A549 (cell line): ENCODE measurements at regions not wholly inside any gene's neighbourhood (a gene's known extent, or its start where the extent isn't known, plus 50 kb on each side); places are given as distances from the start of the nearest gene placed in this dataset.

Experiments
- ATAC-seq, 2 experiments: fragments of 200-7000 bp in 1 of 2; fragments of >200 bp in 1 of 2; cut with Nextera tagmentation in 1 of 2; cut with Tn5 transposase in 1 of 2; 3 replicates each; pipeline versions ENCODE4 v1.8.0 to v1.9.1; 2018 to 2020; ENCODE audit warnings: mild to moderate bottlenecking in 1 of 2, moderate library complexity in 1 of 2
- CTCF ChIA-PET: fragments of 300-600 bp; sonication (Branson Sonifier 250); formaldehyde crosslinking; extraction: SDS; loops from one replicate; lab custom pipeline; 2021; ENCODE audit warnings: antibody characterized with exemption, inconsistent platforms; lab: Yijun Ruan, JAX
- POLR2A ChIA-PET: fragments of 350-600 bp; formaldehyde crosslinking; extraction: SDS; loops from one replicate; lab custom pipeline; 2021; ENCODE audit warnings: antibody characterized with exemption, inconsistent platforms; lab: Yijun Ruan, JAX
- DNase-seq, 2 experiments: peaks; one replicate each; pipeline versions ENCODE4 v3.0.0 to v3.0.0-alpha.2; 2011 to 2016; ENCODE audit warnings: low read depth in 1 of 2, low spot score in 1 of 2
- FAIRE-seq: peaks from 2 replicates; lab custom pipeline; 2011; peaks lifted over from hg19 to GRCh38; lab: Jason Lieb, UNC
- H3K27ac ChIP-seq, 2 experiments: fragments of >200 bp; sonication (Bioruptor Twin); formaldehyde crosslinking; 3 replicates each; pipeline ENCODE4 v1.5.1; 2016 to 2017
- H3K4me1 ChIP-seq: fragments of >200 bp; sonication (Bioruptor Twin); formaldehyde crosslinking; 3 replicates; pipeline ENCODE4 v1.6.1; 2016
- H3K4me2 ChIP-seq: fragments of >200 bp; sonication (Bioruptor Twin); formaldehyde crosslinking; 3 replicates; pipeline ENCODE4 v1.6.1; 2016
- H3K4me3 ChIP-seq: fragments of >200 bp; sonication (Bioruptor Twin); formaldehyde crosslinking; 3 replicates; pipeline ENCODE4 v1.5.1; 2016
- H3K9me3 ChIP-seq: fragments of >200 bp; sonication (Bioruptor Twin); formaldehyde crosslinking; 3 replicates; pipeline ENCODE4 v1.6.1; 2016
- BHLHE40 ChIP-seq: IDR thresholded peaks from 2 replicates; pipeline ENCODE4 v1.6.1; 2012; ENCODE audit warnings: low read depth, low read length, inconsistent platforms
- EHF ChIP-seq: fragments of 250-450 bp; sonication (Bioruptor Pico); IDR thresholded peaks from 2 replicates; pipeline ENCODE4 v1.5.0; 2020; ENCODE audit warnings: mild to moderate bottlenecking
- EHMT2 ChIP-seq: fragments of 200-600 bp; sonication (generic); IDR thresholded peaks from 2 replicates; pipeline ENCODE4 v1.6.1; 2016; ENCODE audit warnings: antibody characterized with exemption, low read depth, mild to moderate bottlenecking, moderate library complexity
- EP300 ChIP-seq, 2 experiments: fragments of >200 bp; sonication (Bioruptor Twin); formaldehyde crosslinking; IDR thresholded peaks; 2 replicates in 1 of 2; 3 replicates in 1 of 2; pipeline ENCODE4 v1.6.1; 2016 to 2017
- HDAC2 ChIP-seq: fragments of 200-600 bp; sonication (generic); IDR thresholded peaks from 2 replicates; pipeline ENCODE4 v1.6.1; 2016
- HEYL ChIP-seq: fragments of 250-450 bp; sonication (Bioruptor Pico); IDR thresholded peaks from 2 replicates; pipeline ENCODE4 v1.8.0; 2021; ENCODE audit warnings: mild to moderate bottlenecking, moderate library complexity
- HOXA7 ChIP-seq: fragments of 250-450 bp; sonication (Bioruptor Pico); IDR thresholded peaks from 2 replicates; pipeline ENCODE4 v1.5.0; 2020; ENCODE audit warnings: mild to moderate bottlenecking, moderate library complexity
- KDM1A ChIP-seq: fragments of 200-600 bp; sonication (generic); IDR thresholded peaks from 2 replicates; pipeline ENCODE4 v1.6.1; 2016; ENCODE audit warnings: low read depth, mild to moderate bottlenecking
- KDM5A ChIP-seq: fragments of 200-600 bp; sonication (generic); IDR thresholded peaks from 2 replicates; pipeline ENCODE4 v1.6.1; 2016; ENCODE audit warnings: antibody characterized with exemption, mild to moderate bottlenecking
- MYC ChIP-seq: IDR thresholded peaks from 2 replicates; pipeline ENCODE4 v1.6.1; 2012; ENCODE audit warnings: mild to moderate bottlenecking, inconsistent platforms, low read length, improper control_type of control experiment, borderline replicate concordance
- NFE2L2 ChIP-seq: fragments of 150-350 bp; conservative IDR thresholded peaks from 2 replicates; pipeline ENCODE4 v1.6.1; 2014; ENCODE audit warnings: low read length
- POLR2AphosphoS2 ChIP-seq: conservative IDR thresholded peaks from 2 replicates; pipeline ENCODE4 v1.6.1; 2012; ENCODE audit warnings: low read length, improper control_type of control experiment, inconsistent platforms
- RCOR1 ChIP-seq: fragments of 150-350 bp; IDR thresholded peaks from 2 replicates; pipeline ENCODE4 v1.6.1; 2014; ENCODE audit warnings: antibody characterized with exemption, low read length, low read depth
- RNF2 ChIP-seq: fragments of 200-600 bp; sonication (generic); IDR thresholded peaks from 2 replicates; pipeline ENCODE4 v1.6.1; 2016; ENCODE audit warnings: low read depth, mild to moderate bottlenecking, antibody characterized with exemption, moderate library complexity, borderline replicate concordance
- TFCP2L1 ChIP-seq: fragments of 250-450 bp; sonication (Bioruptor Pico); IDR thresholded peaks from 2 replicates; pipeline ENCODE4 v1.5.0; 2021; ENCODE audit warnings: mild to moderate bottlenecking
- TP53 ChIP-seq: fragments of 250-450 bp; sonication (Bioruptor Pico); IDR thresholded peaks from 2 replicates; pipeline ENCODE4 v1.5.0; 2021; ENCODE audit warnings: mild to moderate bottlenecking, moderate library complexity
- WGBS: methylation state at CpG from one replicate; pipeline ENCODE4 v1.1.6; 2017; ENCODE audit errors: missing lambda C conversion rate; 5-methylcytosine and 5-hydroxymethylcytosine counted together
- TF ChIP-seq, protein P1 (sequence below): IDR thresholded peaks from 2 replicates; pipeline ENCODE4 v1.6.1; 2012; ENCODE audit warnings: low read depth, borderline replicate concordance
- TF ChIP-seq, protein P2 (sequence below): fragments of 250-450 bp; sonication (Bioruptor Pico); IDR thresholded peaks from 2 replicates; pipeline ENCODE4 v1.5.0; 2020; ENCODE audit warnings: low read depth, mild to moderate bottlenecking, moderate library complexity
- TF ChIP-seq, protein P3 (sequence below): fragments of 150-350 bp; IDR thresholded peaks from 2 replicates; pipeline ENCODE4 v1.6.1; 2014; ENCODE audit warnings: low read depth, mild to moderate bottlenecking, low read length
- TF ChIP-seq, protein P4 (sequence below): fragments of 250-450 bp; sonication (Bioruptor Pico); IDR thresholded peaks from 2 replicates; pipeline ENCODE4 v1.5.0; 2021; ENCODE audit warnings: mild to moderate bottlenecking, moderate library complexity, borderline replicate concordance
- TF ChIP-seq, protein P5 (sequence below): fragments of 450-650 bp; IDR thresholded peaks from 2 replicates; pipeline ENCODE4 v1.6.1; 2014; ENCODE audit warnings: antibody characterized with exemption
- TF ChIP-seq, protein P6 (sequence below): fragments of >200 bp; sonication (Bioruptor Twin); formaldehyde crosslinking; IDR thresholded peaks from 2 replicates; pipeline ENCODE4 v1.6.1; 2016
- TF ChIP-seq, protein P7 (sequence below): IDR thresholded peaks from 2 replicates; pipeline ENCODE4 v1.6.1; 2012
- TF ChIP-seq, protein P8 (sequence below): fragments of >200 bp; sonication (Bioruptor Twin); formaldehyde crosslinking; IDR thresholded peaks from 3 replicates; pipeline ENCODE4 v1.5.1; 2016

DNA sequence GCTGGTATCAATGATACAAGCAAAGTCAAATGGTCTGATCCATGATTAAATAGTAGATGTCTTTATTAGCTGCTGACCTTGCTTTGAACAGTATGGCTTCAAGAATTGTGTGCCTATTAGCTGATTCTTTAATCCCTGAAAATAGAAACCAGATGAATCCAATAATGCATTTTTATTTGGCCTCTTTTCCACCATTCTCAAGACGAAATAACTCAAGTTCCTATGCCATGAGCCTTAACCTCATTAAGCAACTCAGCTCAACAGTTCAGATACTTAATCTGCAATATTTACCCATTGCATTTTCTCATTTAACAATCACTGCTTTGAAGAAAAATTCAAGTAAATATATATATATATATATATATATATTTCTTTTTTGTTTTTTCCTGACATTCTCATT lies 588.6 kb upstream of the MEF2C start:
- no peak for FAIRE-seq
- whole genome bisulfite sequencing = 0% methylated on average over 1 of the region's 1 CpG
- ChIA-PET POLR2A (no interaction called here), CTCF (no interaction called here)
- Histone ChIP-seq H3K27ac (no peak overlapping the region), H3K4me3 (no peak overlapping the region), H3K4me1 (no peaks in the 10 kb centered on the region), H3K9me3 (no peaks in the 10 kb centered on the region), H3K4me2 (no peak overlapping the region)
- TF ChIP-seq, protein P1, sequence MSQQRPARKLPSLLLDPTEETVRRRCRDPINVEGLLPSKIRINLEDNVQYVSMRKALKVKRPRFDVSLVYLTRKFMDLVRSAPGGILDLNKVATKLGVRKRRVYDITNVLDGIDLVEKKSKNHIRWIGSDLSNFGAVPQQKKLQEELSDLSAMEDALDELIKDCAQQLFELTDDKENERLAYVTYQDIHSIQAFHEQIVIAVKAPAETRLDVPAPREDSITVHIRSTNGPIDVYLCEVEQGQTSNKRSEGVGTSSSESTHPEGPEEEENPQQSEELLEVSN = no peak
- no peak for TF ChIP-seq KDM5A
- TF ChIP-seq, protein P2, sequence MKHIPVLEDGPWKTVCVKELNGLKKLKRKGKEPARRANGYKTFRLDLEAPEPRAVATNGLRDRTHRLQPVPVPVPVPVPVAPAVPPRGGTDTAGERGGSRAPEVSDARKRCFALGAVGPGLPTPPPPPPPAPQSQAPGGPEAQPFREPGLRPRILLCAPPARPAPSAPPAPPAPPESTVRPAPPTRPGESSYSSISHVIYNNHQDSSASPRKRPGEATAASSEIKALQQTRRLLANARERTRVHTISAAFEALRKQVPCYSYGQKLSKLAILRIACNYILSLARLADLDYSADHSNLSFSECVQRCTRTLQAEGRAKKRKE (CRISPR knock-in tag) = no peak
- TF ChIP-seq HOXA7 (CRISPR knock-in tag) = no peak
- DNase-seq = no peak
- no peak for ATAC-seq

DNA sequence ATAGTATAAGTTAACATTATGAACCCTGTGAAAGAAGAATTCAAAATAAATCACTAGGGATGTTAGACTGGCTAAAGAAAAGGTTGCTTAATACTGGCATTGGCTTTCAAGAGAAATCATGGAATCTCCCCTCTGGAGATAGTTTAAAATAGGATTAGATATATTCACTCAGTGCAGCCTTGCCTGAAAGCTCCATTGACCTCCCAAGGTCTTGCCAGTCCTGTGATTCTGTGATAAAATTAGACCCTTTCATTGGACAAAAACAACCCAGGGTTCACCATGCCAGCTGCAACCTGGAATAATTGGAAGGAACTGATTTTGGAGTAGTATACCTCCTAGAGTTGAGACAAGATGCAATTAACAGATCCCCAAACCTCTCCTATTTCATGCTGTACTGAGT lies 588.1 kb upstream of the MEF2C start:
- no peak for ATAC-seq
- Histone ChIP-seq H3K9me3 (no peaks in the 10 kb centered on the region), H3K4me2 (no peak overlapping the region), H3K4me3 (no peak overlapping the region), H3K4me1 (no peaks in the 10 kb centered on the region), H3K27ac (no peak overlapping the region)
- POLR2A ChIA-PET = no interaction called here
- TF ChIP-seq POLR2AphosphoS2 (no peak), HDAC2 (no peak), EHF (CRISPR knock-in tag) (no peak), EHMT2 (no peak), NFE2L2 (no peak)
- DNase-seq = no peak
- FAIRE-seq = no peak
- CTCF ChIA-PET = no interaction called here

DNA sequence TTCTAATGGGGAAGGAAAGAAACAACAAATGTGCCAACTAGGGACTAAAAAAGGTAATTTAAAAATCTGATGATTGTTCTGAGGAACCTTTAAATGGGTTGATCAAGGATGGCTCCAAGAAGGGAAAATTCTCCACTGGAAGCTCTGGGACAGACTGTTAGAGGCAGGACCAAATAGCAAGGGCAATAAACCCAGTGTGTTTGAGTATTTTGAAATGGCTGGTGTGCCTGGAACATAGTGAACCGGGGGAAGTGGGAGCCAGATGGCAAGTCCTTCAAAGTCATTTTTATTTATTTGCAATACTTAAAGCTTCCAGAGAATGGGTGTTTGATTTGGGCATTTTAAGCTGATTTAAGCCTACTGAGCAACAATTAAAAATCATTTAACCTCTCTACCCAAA lies 587.7 kb upstream of the MEF2C start:
- CTCF ChIA-PET = no interaction called here

More for the DNA sequence above, 587.7 kb upstream of the MEF2C start:
- DNase-seq (no peak), FAIRE-seq (no peak), ATAC-seq (no peak)
- Histone ChIP-seq H3K27ac (no peak overlapping the region), H3K4me1 (no peaks in the 10 kb centered on the region), H3K9me3 (no peaks in the 10 kb centered on the region), H3K4me3 (no peak overlapping the region), H3K4me2 (no peak overlapping the region)
- TF ChIP-seq, protein P3, sequence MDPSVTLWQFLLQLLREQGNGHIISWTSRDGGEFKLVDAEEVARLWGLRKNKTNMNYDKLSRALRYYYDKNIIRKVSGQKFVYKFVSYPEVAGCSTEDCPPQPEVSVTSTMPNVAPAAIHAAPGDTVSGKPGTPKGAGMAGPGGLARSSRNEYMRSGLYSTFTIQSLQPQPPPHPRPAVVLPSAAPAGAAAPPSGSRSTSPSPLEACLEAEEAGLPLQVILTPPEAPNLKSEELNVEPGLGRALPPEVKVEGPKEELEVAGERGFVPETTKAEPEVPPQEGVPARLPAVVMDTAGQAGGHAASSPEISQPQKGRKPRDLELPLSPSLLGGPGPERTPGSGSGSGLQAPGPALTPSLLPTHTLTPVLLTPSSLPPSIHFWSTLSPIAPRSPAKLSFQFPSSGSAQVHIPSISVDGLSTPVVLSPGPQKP = no peak
- TF ChIP-seq TP53 (CRISPR knock-in tag) (no peak), HEYL (no peak), TFCP2L1 (CRISPR knock-in tag) (no peak), HDAC2 (no peak), RCOR1 (no peak), BHLHE40 (no peak), RNF2 (no peak), MYC (no peak), KDM1A (no peak), EP300 (IDR thresholded peaks at IDR 0.05) (no peak)
- TF ChIP-seq, protein P4, sequence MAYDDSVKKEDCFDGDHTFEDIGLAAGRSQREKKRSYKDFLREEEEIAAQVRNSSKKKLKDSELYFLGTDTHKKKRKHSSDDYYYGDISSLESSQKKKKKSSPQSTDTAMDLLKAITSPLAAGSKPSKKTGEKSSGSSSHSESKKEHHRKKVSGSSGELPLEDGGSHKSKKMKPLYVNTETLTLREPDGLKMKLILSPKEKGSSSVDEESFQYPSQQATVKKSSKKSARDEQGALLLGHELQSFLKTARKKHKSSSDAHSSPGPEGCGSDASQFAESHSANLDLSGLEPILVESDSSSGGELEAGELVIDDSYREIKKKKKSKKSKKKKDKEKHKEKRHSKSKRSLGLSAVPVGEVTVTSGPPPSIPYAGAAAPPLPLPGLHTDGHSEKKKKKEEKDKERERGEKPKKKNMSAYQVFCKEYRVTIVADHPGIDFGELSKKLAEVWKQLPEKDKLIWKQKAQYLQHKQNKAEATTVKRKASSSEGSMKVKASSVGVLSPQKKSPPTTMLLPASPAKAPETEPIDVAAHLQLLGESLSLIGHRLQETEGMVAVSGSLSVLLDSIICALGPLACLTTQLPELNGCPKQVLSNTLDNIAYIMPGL (CRISPR knock-in tag) = no peak
- TF ChIP-seq, protein P5, sequence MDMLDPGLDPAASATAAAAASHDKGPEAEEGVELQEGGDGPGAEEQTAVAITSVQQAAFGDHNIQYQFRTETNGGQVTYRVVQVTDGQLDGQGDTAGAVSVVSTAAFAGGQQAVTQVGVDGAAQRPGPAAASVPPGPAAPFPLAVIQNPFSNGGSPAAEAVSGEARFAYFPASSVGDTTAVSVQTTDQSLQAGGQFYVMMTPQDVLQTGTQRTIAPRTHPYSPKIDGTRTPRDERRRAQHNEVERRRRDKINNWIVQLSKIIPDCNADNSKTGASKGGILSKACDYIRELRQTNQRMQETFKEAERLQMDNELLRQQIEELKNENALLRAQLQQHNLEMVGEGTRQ = no peak
- TF ChIP-seq, protein P6, sequence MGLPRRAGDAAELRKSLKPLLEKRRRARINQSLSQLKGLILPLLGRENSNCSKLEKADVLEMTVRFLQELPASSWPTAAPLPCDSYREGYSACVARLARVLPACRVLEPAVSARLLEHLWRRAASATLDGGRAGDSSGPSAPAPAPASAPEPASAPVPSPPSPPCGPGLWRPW = no peak
- TF ChIP-seq, protein P7, sequence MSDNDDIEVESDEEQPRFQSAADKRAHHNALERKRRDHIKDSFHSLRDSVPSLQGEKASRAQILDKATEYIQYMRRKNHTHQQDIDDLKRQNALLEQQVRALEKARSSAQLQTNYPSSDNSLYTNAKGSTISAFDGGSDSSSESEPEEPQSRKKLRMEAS = no peak
- TF ChIP-seq, protein P8, sequence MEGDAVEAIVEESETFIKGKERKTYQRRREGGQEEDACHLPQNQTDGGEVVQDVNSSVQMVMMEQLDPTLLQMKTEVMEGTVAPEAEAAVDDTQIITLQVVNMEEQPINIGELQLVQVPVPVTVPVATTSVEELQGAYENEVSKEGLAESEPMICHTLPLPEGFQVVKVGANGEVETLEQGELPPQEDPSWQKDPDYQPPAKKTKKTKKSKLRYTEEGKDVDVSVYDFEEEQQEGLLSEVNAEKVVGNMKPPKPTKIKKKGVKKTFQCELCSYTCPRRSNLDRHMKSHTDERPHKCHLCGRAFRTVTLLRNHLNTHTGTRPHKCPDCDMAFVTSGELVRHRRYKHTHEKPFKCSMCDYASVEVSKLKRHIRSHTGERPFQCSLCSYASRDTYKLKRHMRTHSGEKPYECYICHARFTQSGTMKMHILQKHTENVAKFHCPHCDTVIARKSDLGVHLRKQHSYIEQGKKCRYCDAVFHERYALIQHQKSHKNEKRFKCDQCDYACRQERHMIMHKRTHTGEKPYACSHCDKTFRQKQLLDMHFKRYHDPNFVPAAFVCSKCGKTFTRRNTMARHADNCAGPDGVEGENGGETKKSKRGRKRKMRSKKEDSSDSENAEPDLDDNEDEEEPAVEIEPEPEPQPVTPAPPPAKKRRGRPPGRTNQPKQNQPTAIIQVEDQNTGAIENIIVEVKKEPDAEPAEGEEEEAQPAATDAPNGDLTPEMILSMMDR = no peak
- TF ChIP-seq, protein P1 = no peak
- POLR2A ChIA-PET = no interaction called here
- 4% methylated on average over 1 of the region's 1 CpG for WGBS
